H9 (cell line): ENCODE measurements at regions not wholly inside any gene's neighbourhood (a gene's known extent, or its start where the extent isn't known, plus 50 kb on each side); places are given as distances from the start of the nearest gene placed in this dataset.

Source experiments
- DNase-seq: peaks from one replicate; pipeline ENCODE4 v3.0.0-alpha.2; 2017
- H2AFZ ChIP-seq: one replicate; pipeline ENCODE4 v1.6.1; 2013; ENCODE audit warnings: mild to moderate bottlenecking, low read length, control low read depth, moderate library complexity
- H2AK5ac ChIP-seq: 2 replicates; pipeline ENCODE4 v1.6.1; 2013; ENCODE audit warnings: low read length, control low read depth, mixed read lengths; ENCODE audit not compliant: insufficient read length
- H2BK120ac ChIP-seq: one replicate; pipeline ENCODE4 v1.6.1; 2013; ENCODE audit warnings: low read depth, mild to moderate bottlenecking, low read length, control low read depth, inconsistent platforms; ENCODE audit not compliant: poor library complexity, severe bottlenecking
- H2BK12ac ChIP-seq: 2 replicates; pipeline ENCODE4 v1.6.1; 2013; ENCODE audit warnings: low read length, control low read depth, mixed read lengths, low read depth; ENCODE audit not compliant: insufficient read length
- H2BK15ac ChIP-seq: 2 replicates; pipeline ENCODE4 v1.6.1; 2013; ENCODE audit warnings: low read depth, low read length, control low read depth
- H2BK20ac ChIP-seq: one replicate; pipeline ENCODE4 v1.6.1; 2013; ENCODE audit warnings: low read depth, mild to moderate bottlenecking, low read length, control low read depth, inconsistent platforms; ENCODE audit not compliant: poor library complexity, severe bottlenecking
- H2BK5ac ChIP-seq: 2 replicates; pipeline ENCODE4 v1.6.1; 2013; ENCODE audit warnings: low read length, control low read depth, mixed read lengths; ENCODE audit not compliant: insufficient read length
- H3K14ac ChIP-seq: 2 replicates; pipeline ENCODE4 v1.6.1; 2013; ENCODE audit warnings: low read length, control low read depth; ENCODE audit not compliant: insufficient read depth
- H3K18ac ChIP-seq: 2 replicates; pipeline ENCODE4 v1.6.1; 2013; ENCODE audit warnings: low read depth, mild to moderate bottlenecking, mixed read lengths, low read length, control low read depth; ENCODE audit not compliant: insufficient read length
- H3K23ac ChIP-seq: 2 replicates; pipeline ENCODE4 v1.6.1; 2013; ENCODE audit warnings: low read length, control low read depth, mixed read lengths, low read depth; ENCODE audit not compliant: insufficient read length
- H3K23me2 ChIP-seq: 2 replicates; pipeline ENCODE4 v1.6.1; 2013; ENCODE audit warnings: low read depth, mild to moderate bottlenecking, mixed read lengths, low read length, control low read depth; ENCODE audit not compliant: insufficient read length, poor library complexity, severe bottlenecking
- H3K27ac ChIP-seq: 2 replicates; pipeline ENCODE4 v1.5.1; 2013; ENCODE audit warnings: low read length, control low read depth, mixed read lengths, low read depth; ENCODE audit not compliant: insufficient read length
- H3K27me3 ChIP-seq: 2 replicates; pipeline ENCODE4 v1.6.1; 2013; ENCODE audit warnings: low read length, control low read depth, inconsistent platforms; ENCODE audit not compliant: insufficient read depth
- H3K4ac ChIP-seq: 2 replicates; pipeline ENCODE4 v1.6.1; 2013; ENCODE audit warnings: low read depth, mild to moderate bottlenecking, control low read depth, inconsistent platforms, low read length, moderate library complexity
- H3K4me1 ChIP-seq: 2 replicates; pipeline ENCODE4 v1.6.1; 2013; ENCODE audit warnings: low read length, control low read depth, inconsistent platforms; ENCODE audit not compliant: insufficient read depth
- H3K4me2 ChIP-seq: 2 replicates; pipeline ENCODE4 v1.6.1; 2013; ENCODE audit warnings: low read length, control low read depth, mixed read lengths; ENCODE audit not compliant: insufficient read length, insufficient read depth
- H3K56ac ChIP-seq: 2 replicates; pipeline ENCODE4 v1.6.1; 2013; ENCODE audit warnings: low read depth, mild to moderate bottlenecking, mixed read lengths, low read length, control low read depth; ENCODE audit not compliant: insufficient read length
- H3K79me1 ChIP-seq: 2 replicates; pipeline ENCODE4 v1.6.1; 2013; ENCODE audit warnings: low read depth, mild to moderate bottlenecking, moderate library complexity, low read length, control low read depth, inconsistent platforms; ENCODE audit not compliant: insufficient read depth, poor library complexity, severe bottlenecking
- H3K79me2 ChIP-seq: 2 replicates; pipeline ENCODE4 v1.6.1; 2013; ENCODE audit warnings: low read length, control low read depth, inconsistent platforms; ENCODE audit not compliant: insufficient read depth
- H3K9ac ChIP-seq: 2 replicates; pipeline ENCODE4 v1.6.1; 2013; ENCODE audit warnings: low read length, control low read depth, mixed read lengths; ENCODE audit not compliant: insufficient read length; ENCODE audit errors: extremely low read depth
- H3K9me3 ChIP-seq: one replicate; pipeline ENCODE4 v1.6.1; 2013; ENCODE audit warnings: low read depth, low read length, inconsistent platforms; ENCODE audit not compliant: control insufficient read depth
- H3T11ph ChIP-seq: one replicate; pipeline ENCODE4 v1.6.1; 2013; ENCODE audit warnings: mild to moderate bottlenecking, low read length, control low read depth, inconsistent platforms
- H4K20me1 ChIP-seq: one replicate; pipeline ENCODE4 v1.6.1; 2013; ENCODE audit not compliant: control insufficient read depth, insufficient read length, insufficient read depth
- H4K5ac ChIP-seq: 2 replicates; pipeline ENCODE4 v1.6.1; 2013; ENCODE audit warnings: low read depth, mild to moderate bottlenecking, mixed read lengths, low read length, control low read depth; ENCODE audit not compliant: insufficient read length
- H4K8ac ChIP-seq: replicated peaks from 2 replicates; pipeline ENCODE4 v1.6.1; 2013; ENCODE audit warnings: low read length, control low read depth, mixed read lengths, low read depth; ENCODE audit not compliant: insufficient read length
- H4K91ac ChIP-seq: 2 replicates; pipeline ENCODE4 v1.6.1; 2013; ENCODE audit warnings: low read depth, mild to moderate bottlenecking, moderate library complexity, mixed read lengths, low read length, control low read depth; ENCODE audit not compliant: insufficient read length
- H3K27ac Mint-ChIP-seq, 3 experiments: 2 replicates in 2 of 3; 3 replicates in 1 of 3; pipeline ENCODE4 v1.8.0; 2020 to 2021; ENCODE audit warnings: mixed read lengths in 3 of 3, mild to moderate bottlenecking in 1 of 3, moderate library complexity in 1 of 3
- H3K27me3 Mint-ChIP-seq: 2 replicates; pipeline ENCODE4 v1.8.0; 2021; ENCODE audit warnings: low read depth, mild to moderate bottlenecking, moderate library complexity, mixed read lengths
- H3K36me3 Mint-ChIP-seq, 3 experiments: 2 replicates in 2 of 3; 3 replicates in 1 of 3; pipeline ENCODE4 v1.8.0; 2020 to 2021; ENCODE audit warnings: low read depth in 3 of 3, mixed read lengths in 3 of 3; ENCODE audit not compliant: insufficient read depth in 1 of 3
- H3K4me1 Mint-ChIP-seq, 2 experiments: 2 replicates each; pipeline ENCODE4 v1.8.0; 2020; ENCODE audit warnings: mixed read lengths in 2 of 2
- H3K4me3 Mint-ChIP-seq, 2 experiments: 2 replicates in 1 of 2; 3 replicates in 1 of 2; pipeline ENCODE4 v1.8.0; 2020 to 2021; ENCODE audit warnings: mild to moderate bottlenecking in 2 of 2, mixed read lengths in 2 of 2, moderate library complexity in 1 of 2
- H3K9me3 Mint-ChIP-seq, 2 experiments: 2 replicates in 1 of 2; 3 replicates in 1 of 2; pipeline ENCODE4 v1.8.0; 2020; ENCODE audit warnings: mild to moderate bottlenecking in 2 of 2, mixed read lengths in 2 of 2, moderate library complexity in 1 of 2
- WGBS: extraction: QIAGEN DNeasy Blood & Tissue Kit; methylation state at CpG from one replicate; pipeline ENCODE4 v1.1.7; 2013; ENCODE audit warnings: missing lambda C conversion rate, low lambda C conversion rate, mixed read lengths; ENCODE audit not compliant: insufficient read length; ENCODE audit errors: extremely low coverage; 5-methylcytosine and 5-hydroxymethylcytosine counted together
- TF ChIP-seq, protein P1 (sequence below): fragments of 200-600 bp; sonication (generic); conservative IDR thresholded peaks from 3 replicates; pipeline ENCODE4 v1.8.0; 2021; ENCODE audit warnings: antibody characterized with exemption, mild to moderate bottlenecking

DNA sequence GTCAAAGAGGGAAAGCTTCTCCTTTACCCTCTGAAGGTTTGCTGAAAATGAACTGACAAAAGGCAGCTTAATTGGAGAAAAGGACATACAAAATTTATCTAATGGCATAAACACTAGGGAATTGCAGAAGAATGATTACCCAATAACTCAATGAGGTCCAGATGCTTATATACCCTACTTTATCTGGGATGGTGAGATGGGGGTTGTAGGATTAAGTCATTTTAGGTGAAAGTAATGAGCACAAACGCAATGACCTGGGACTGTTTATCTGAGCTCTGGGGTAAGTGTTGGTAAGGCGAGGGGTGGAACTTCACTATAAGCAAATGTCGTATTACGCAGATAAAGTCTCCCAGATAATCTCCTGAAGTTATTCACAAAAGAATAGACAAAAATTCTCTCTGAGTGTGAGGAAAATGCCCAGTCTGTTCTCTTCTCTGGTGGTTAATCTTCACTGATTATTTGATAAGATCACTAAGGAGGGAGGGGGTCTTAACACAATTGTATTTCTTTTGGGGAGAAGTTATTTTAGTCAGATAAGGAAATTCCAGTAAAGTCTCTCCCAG lies 1067.8 kb downstream of the DNAJB9 start:
- no peaks in the 10 kb centered on the region for H3K9me3 ChIP-seq
- no peak overlapping the region for H2BK5ac ChIP-seq
- H3K18ac ChIP-seq, result no peak overlapping the region
- Mint-ChIP-seq H3K9me3 (peaks cover 3 to 9% of the 10 kb centered on the region in 2 experiments; a peak in 4 of 5 replicates), H3K27me3 (no peaks in the 10 kb centered on the region), H3K4me1 (peaks cover 4 to 26% of the 10 kb centered on the region in 2 experiments; a peak in 3 of 4 replicates), H3K27ac (no peak overlapping the region), H3K36me3 (peaks cover 4 to 9% (median 4%) of the 10 kb centered on the region in 3 experiments; a peak in 5 of 7 replicates), H3K4me3 (no peak overlapping the region)
- H2AK5ac ChIP-seq, result no peak overlapping the region
- H2BK15ac ChIP-seq, result no peak overlapping the region
- no peak overlapping the region for H3K27ac ChIP-seq
- no peak overlapping the region for H3K56ac ChIP-seq
- H4K8ac ChIP-seq, result no peak overlapping the region
- no peak overlapping the region for H3K4ac ChIP-seq
- no peak for DNase-seq
- TF ChIP-seq, protein P1, sequence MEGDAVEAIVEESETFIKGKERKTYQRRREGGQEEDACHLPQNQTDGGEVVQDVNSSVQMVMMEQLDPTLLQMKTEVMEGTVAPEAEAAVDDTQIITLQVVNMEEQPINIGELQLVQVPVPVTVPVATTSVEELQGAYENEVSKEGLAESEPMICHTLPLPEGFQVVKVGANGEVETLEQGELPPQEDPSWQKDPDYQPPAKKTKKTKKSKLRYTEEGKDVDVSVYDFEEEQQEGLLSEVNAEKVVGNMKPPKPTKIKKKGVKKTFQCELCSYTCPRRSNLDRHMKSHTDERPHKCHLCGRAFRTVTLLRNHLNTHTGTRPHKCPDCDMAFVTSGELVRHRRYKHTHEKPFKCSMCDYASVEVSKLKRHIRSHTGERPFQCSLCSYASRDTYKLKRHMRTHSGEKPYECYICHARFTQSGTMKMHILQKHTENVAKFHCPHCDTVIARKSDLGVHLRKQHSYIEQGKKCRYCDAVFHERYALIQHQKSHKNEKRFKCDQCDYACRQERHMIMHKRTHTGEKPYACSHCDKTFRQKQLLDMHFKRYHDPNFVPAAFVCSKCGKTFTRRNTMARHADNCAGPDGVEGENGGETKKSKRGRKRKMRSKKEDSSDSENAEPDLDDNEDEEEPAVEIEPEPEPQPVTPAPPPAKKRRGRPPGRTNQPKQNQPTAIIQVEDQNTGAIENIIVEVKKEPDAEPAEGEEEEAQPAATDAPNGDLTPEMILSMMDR, result no peak
- H3K4me1 ChIP-seq, result peaks cover 5% of the 10 kb centered on the region; the same call in 1 of the 2 replicates
- no peak overlapping the region for H3T11ph ChIP-seq
- no peak overlapping the region for H3K14ac ChIP-seq
- H4K5ac ChIP-seq, result no peak overlapping the region
- H3K9ac ChIP-seq, result no peak overlapping the region
- no peak overlapping the region for H2BK12ac ChIP-seq
- H3K23me2 ChIP-seq, result no peaks in the 10 kb centered on the region
- no peaks in the 10 kb centered on the region for H3K27me3 ChIP-seq
- no peaks in the 10 kb centered on the region for H3K79me2 ChIP-seq
- H2AFZ ChIP-seq, result no peak overlapping the region
- H4K20me1 ChIP-seq, result no peaks in the 10 kb centered on the region
- H3K79me1 ChIP-seq, result no peaks in the 10 kb centered on the region
- no peak overlapping the region for H3K23ac ChIP-seq
- H4K91ac ChIP-seq, result no peak overlapping the region
- no peak overlapping the region for H3K4me2 ChIP-seq
- WGBS, result no CpG with 5 or more reads among the region's 4 CpGs
- H2BK20ac ChIP-seq, result no peak overlapping the region
- no peak overlapping the region for H2BK120ac ChIP-seq
